ENCODE measurements at regions not wholly inside any gene's neighbourhood (a gene's known extent, or its start where the extent isn't known, plus 50 kb on each side); places are given as distances from the start of the nearest gene placed in this dataset.
"Not testable (repeated sequence)": the region's sequence is repeated elsewhere in the genome, so short reads cannot be mapped to it uniquely, and the experiment has no call there.

- Mint-ChIP-seq H3K4me1 (ENCODE audit: insufficient read depth, unreplicated experiment) (no peaks in the 10 kb centered on the region), H3K36me3 (ENCODE audit: insufficient read depth, unreplicated experiment) (peaks cover 61% of the 10 kb centered on the region), H3K9me3 (ENCODE audit: unreplicated experiment) (no peaks in the 10 kb centered on the region), H3K27ac (ENCODE audit: low read depth, unreplicated experiment) (no peak overlapping the region), H3K27me3 (ENCODE audit: insufficient read depth, unreplicated experiment) (no peaks in the 10 kb centered on the region), H3K4me3 (ENCODE audit: unreplicated experiment) (no peak overlapping the region)
- no peak for DNase-seq (ENCODE audit: unreplicated experiment)
- TF ChIP-seq CTCF (IDR thresholded peaks at IDR 0.05; ENCODE audit: unreplicated experiment) = no peak
- POLR2A ChIA-PET = interaction anchor here (0.6 to 2.0 kb wide), 3 partner anchors 33 to 181 kb away, joined by 4 to 6 read pairs (median 4); no protein-coding TSS in a partner anchor
- CTCF ChIA-PET = interaction anchor here (0.6 to 2.0 kb wide), 18 partner anchors 9 to 441 kb away, joined by 3 to 8 read pairs (median 4); no protein-coding TSS in a partner anchor
- intact Hi-C loops (cut with micrococcal nuclease) = loop anchor here (10.0 kb wide), 1 partner anchor 97 kb away; no protein-coding TSS in a partner anchor
- BruUV-seq (replicated peaks) = no TSS peak
Measured at GRCh38 chr7:66558201-66558641, 70.5 kb upstream of the KCTD7 start.

- TF ChIP-seq CTCF (IDR thresholded peaks at IDR 0.05; ENCODE audit: unreplicated experiment) = no peak
- Mint-ChIP-seq H3K4me1 (ENCODE audit: insufficient read depth, unreplicated experiment) (no peaks in the 10 kb centered on the region), H3K27ac (ENCODE audit: low read depth, unreplicated experiment) (no peak overlapping the region), H3K9me3 (ENCODE audit: unreplicated experiment) (no peaks in the 10 kb centered on the region), H3K4me3 (ENCODE audit: unreplicated experiment) (no peak overlapping the region), H3K27me3 (ENCODE audit: insufficient read depth, unreplicated experiment) (no peaks in the 10 kb centered on the region), H3K36me3 (ENCODE audit: insufficient read depth, unreplicated experiment) (peaks cover 61% of the 10 kb centered on the region)
- ChIA-PET POLR2A (interaction anchor here (2.0 kb wide), 1 partner anchor 96 kb away, joined by 6 read pairs; no protein-coding TSS in a partner anchor), CTCF (interaction anchor here (0.6 to 1.4 kb wide), 5 partner anchors 29 to 277 kb away, joined by 3 to 6 read pairs (median 3); no protein-coding TSS in a partner anchor)
- intact Hi-C loops (cut with micrococcal nuclease) = loop anchor here (10.0 kb wide), 1 partner anchor 96 kb away; no protein-coding TSS in a partner anchor
- no peak for DNase-seq (ENCODE audit: unreplicated experiment)
- no TSS peak for BruUV-seq (replicated peaks)
Measured at GRCh38 chr7:66558660-66559465, 69.8 kb upstream of the KCTD7 start.

- no peaks in the 10 kb centered on the region for H3K4me1 Mint-ChIP-seq (ENCODE audit: insufficient read depth, unreplicated experiment)
- TF ChIP-seq CTCF (IDR thresholded peaks at IDR 0.05; ENCODE audit: unreplicated experiment) = no peak
- ChIA-PET CTCF (no interaction called here), POLR2A (interaction anchor here (2.4 kb wide), 1 partner anchor 9 kb away, joined by 8 read pairs; no protein-coding TSS in a partner anchor)
- H3K27me3 Mint-ChIP-seq (ENCODE audit: insufficient read depth, unreplicated experiment) = no peaks in the 10 kb centered on the region
- H3K36me3 Mint-ChIP-seq (ENCODE audit: insufficient read depth, unreplicated experiment) = peaks cover 79% of the 10 kb centered on the region
- BruUV-seq (replicated peaks) = no TSS peak
- no peak for DNase-seq (ENCODE audit: unreplicated experiment)
- H3K27ac Mint-ChIP-seq (ENCODE audit: low read depth, unreplicated experiment) = no peak overlapping the region
- intact Hi-C loops (cut with micrococcal nuclease) = no loop called here
- H3K9me3 Mint-ChIP-seq (ENCODE audit: unreplicated experiment) = no peaks in the 10 kb centered on the region
- no peak overlapping the region for H3K4me3 Mint-ChIP-seq (ENCODE audit: unreplicated experiment)
Measured at GRCh38 chr7:66564045-66564444, 64.6 kb upstream of the KCTD7 start.

- H3K9me3 Mint-ChIP-seq (ENCODE audit: unreplicated experiment); DNase-seq (ENCODE audit: unreplicated experiment); intact Hi-C loops (cut with micrococcal nuclease); H3K4me1 Mint-ChIP-seq (ENCODE audit: insufficient read depth, unreplicated experiment); H3K4me3 Mint-ChIP-seq (ENCODE audit: unreplicated experiment); H3K27me3 Mint-ChIP-seq (ENCODE audit: insufficient read depth, unreplicated experiment); H3K27ac Mint-ChIP-seq (ENCODE audit: low read depth, unreplicated experiment); POLR2A ChIA-PET; BruUV-seq (replicated peaks): not testable (repeated sequence)
- CTCF ChIA-PET = interaction anchor here (0.6 to 1.1 kb wide), 3 partner anchors 13 to 526 kb away, joined by 3 to 8 read pairs (median 3); no protein-coding TSS in a partner anchor
- H3K36me3 Mint-ChIP-seq (ENCODE audit: insufficient read depth, unreplicated experiment) = peaks cover 77% of the 10 kb centered on the region
Measured at GRCh38 chr7:66570179-66570578, 58.5 kb upstream of the KCTD7 start.
